ENCODE measurements at regions not wholly inside any gene's neighbourhood (a gene's known extent, or its start where the extent isn't known, plus 50 kb on each side); places are given as distances from the start of the nearest gene placed in this dataset.

- TF ChIP-seq, protein P1, sequence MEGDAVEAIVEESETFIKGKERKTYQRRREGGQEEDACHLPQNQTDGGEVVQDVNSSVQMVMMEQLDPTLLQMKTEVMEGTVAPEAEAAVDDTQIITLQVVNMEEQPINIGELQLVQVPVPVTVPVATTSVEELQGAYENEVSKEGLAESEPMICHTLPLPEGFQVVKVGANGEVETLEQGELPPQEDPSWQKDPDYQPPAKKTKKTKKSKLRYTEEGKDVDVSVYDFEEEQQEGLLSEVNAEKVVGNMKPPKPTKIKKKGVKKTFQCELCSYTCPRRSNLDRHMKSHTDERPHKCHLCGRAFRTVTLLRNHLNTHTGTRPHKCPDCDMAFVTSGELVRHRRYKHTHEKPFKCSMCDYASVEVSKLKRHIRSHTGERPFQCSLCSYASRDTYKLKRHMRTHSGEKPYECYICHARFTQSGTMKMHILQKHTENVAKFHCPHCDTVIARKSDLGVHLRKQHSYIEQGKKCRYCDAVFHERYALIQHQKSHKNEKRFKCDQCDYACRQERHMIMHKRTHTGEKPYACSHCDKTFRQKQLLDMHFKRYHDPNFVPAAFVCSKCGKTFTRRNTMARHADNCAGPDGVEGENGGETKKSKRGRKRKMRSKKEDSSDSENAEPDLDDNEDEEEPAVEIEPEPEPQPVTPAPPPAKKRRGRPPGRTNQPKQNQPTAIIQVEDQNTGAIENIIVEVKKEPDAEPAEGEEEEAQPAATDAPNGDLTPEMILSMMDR (conservative IDR thresholded peaks at IDR 0.05 in 1 of 2, IDR thresholded peaks at IDR 0.05 in 1 of 2; ENCODE audit: extremely low read depth in 1 of 2, insufficient read depth in 1 of 2, low read depth in 1 of 2, low read length in 2 of 2): no peak
- no peak for TF ChIP-seq EZH2 (IDR thresholded peaks at IDR 0.05; ENCODE audit: borderline replicate concordance, low read length)
These were observed 181.9 kb downstream of the TMEM200A start for GRCh38 chr6:130547723-130548122.

Data from mammary epithelial cell (primary cell).